ENCODE measurements at regions not wholly inside any gene's neighbourhood (a gene's known extent, or its start where the extent isn't known, plus 50 kb on each side); places are given as distances from the start of the nearest gene placed in this dataset.

DNA sequence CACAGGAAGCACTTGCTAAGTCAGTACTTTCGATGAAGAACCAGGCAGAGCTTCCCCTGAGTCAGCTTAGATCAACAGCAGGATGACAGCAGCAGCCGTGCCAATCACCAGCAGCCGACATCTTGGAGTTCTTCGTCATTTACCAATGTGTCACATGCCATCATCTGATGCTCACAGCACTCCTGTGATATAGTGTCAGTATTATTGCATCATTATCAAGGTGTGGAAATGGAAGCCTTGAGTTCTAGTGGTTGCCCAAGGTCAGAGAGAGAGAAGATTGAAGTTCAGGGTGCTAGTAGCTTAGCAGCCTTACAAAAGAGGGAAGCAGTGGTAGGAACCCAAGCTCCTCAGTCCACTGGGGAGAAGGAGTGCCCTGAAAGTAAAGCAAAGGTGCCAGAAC, 331.5 kb downstream of the ZNF536 start:
- Histone ChIP-seq H2BK20ac (ENCODE audit: low read length) (no peak overlapping the region), H4K91ac (replicated peaks; ENCODE audit: insufficient read length, low read length) (no peak overlapping the region), H2AFZ (ENCODE audit: low read length) (no peak overlapping the region), H2BK12ac (ENCODE audit: low read depth, low read length) (no peak overlapping the region), H3K79me2 (ENCODE audit: control insufficient read depth in 1 of 2, insufficient read depth in 2 of 2, low read length in 2 of 2) (no peaks in the 10 kb centered on the region), H3K9me3 (ENCODE audit: insufficient read depth in 2 of 2, low read depth in 1 of 2, low read length in 1 of 2) (no peaks in the 10 kb centered on the region), H3K79me1 (ENCODE audit: low read depth, low read length) (no peaks in the 10 kb centered on the region), H2AK5ac (ENCODE audit: low read depth, low read length) (no peak overlapping the region), H3K56ac (replicated peaks; ENCODE audit: insufficient read length, low read depth, low read length) (no peak overlapping the region), H3K23ac (ENCODE audit: insufficient read length) (no peak overlapping the region), H3K4me2 (ENCODE audit: insufficient read depth in 1 of 2, low read depth in 2 of 2, low read length in 2 of 2) (no peak overlapping the region), H3K4me1 (replicated peaks in 1 of 4; ENCODE audit: control insufficient read depth in 3 of 4, insufficient read depth in 4 of 4, low read length in 3 of 4) (no peaks in the 10 kb centered on the region), H3K27ac (ENCODE audit: low read depth, low read length) (no peak overlapping the region), H3K9ac (replicated peaks in 1 of 4; ENCODE audit: extremely low read depth in 1 of 4, low read depth in 3 of 4, low read length in 3 of 4) (no peak overlapping the region), H3K36me3 (ENCODE audit: control insufficient read depth in 2 of 4, insufficient read depth in 4 of 4, low read length in 3 of 4) (no peaks in the 10 kb centered on the region), H4K8ac (ENCODE audit: extremely low read depth, insufficient read depth, low read length) (no peak overlapping the region), H3K18ac (ENCODE audit: extremely low read depth, low read length) (no peak overlapping the region), H2BK120ac (replicated peaks; ENCODE audit: low read depth, low read length) (no peak overlapping the region), H2BK15ac (ENCODE audit: low read length) (no peak overlapping the region), H3K27me3 (replicated peaks in 1 of 4; ENCODE audit: control insufficient read depth in 3 of 4, extremely low read depth in 1 of 4, insufficient read depth in 3 of 4, low read length in 3 of 4) (no peaks in the 10 kb centered on the region), H3K14ac (ENCODE audit: insufficient read length) (no peak overlapping the region), H3K23me2 (ENCODE audit: low read depth, low read length) (peaks cover 5% of the 10 kb centered on the region), H3K4ac (replicated peaks; ENCODE audit: insufficient read length, low read depth, low read length) (no peak overlapping the region), H3K4me3 (ENCODE audit: extremely low read depth in 1 of 4, insufficient read depth in 2 of 4, low read depth in 3 of 4, low read length in 4 of 4) (no peak overlapping the region), H4K5ac (ENCODE audit: insufficient read length, low read depth, low read length) (no peak overlapping the region), H4K20me1 (replicated peaks in 1 of 2; ENCODE audit: control insufficient read depth in 1 of 2, insufficient read depth in 2 of 2, low read length in 2 of 2) (peaks cover 0 to 4% of the 10 kb centered on the region in 2 experiments), H2BK5ac (ENCODE audit: low read depth, low read length) (no peak overlapping the region)
- CTCF ChIA-PET (ENCODE audit: partially characterized antibody) = interaction anchor here (0.6 to 2.3 kb wide), 7 partner anchors 9 to 1035 kb away, joined by 3 to 8 read pairs (median 4); no protein-coding TSS in a partner anchor
- TF ChIP-seq RNF2 (IDR thresholded peaks at IDR 0.05; ENCODE audit: borderline replicate concordance, low read depth, low read length, missing control alignments, poor library complexity, severe bottlenecking) (no peak), POU5F1 (IDR thresholded peaks at IDR 0.05; ENCODE audit: low read depth, low read length) (no peak), NRF1 (IDR thresholded peaks at IDR 0.05; ENCODE audit: low read depth, low read length) (no peak), ZNF274 (IDR thresholded peaks at IDR 0.05; ENCODE audit: borderline replicate concordance, extremely low read depth, low read length) (no peak), PHF8 (conservative IDR thresholded peaks at IDR 0.05; ENCODE audit: low read depth, low read length) (no peak), ASH2L (IDR thresholded peaks at IDR 0.05; ENCODE audit: low read length) (no peak), MAFK (IDR thresholded peaks at IDR 0.05; ENCODE audit: low read depth, low read length) (no peak), SUZ12 (IDR thresholded peaks at IDR 0.05; ENCODE audit: low read length) (no peak), TEAD4 (IDR thresholded peaks at IDR 0.05; ENCODE audit: low read depth, low read length) (no peak), CREB1 (IDR thresholded peaks at IDR 0.05) (no peak), JUN (IDR thresholded peaks at IDR 0.05; ENCODE audit: low read depth, low read length) (no peak)
- TF ChIP-seq, protein P1, sequence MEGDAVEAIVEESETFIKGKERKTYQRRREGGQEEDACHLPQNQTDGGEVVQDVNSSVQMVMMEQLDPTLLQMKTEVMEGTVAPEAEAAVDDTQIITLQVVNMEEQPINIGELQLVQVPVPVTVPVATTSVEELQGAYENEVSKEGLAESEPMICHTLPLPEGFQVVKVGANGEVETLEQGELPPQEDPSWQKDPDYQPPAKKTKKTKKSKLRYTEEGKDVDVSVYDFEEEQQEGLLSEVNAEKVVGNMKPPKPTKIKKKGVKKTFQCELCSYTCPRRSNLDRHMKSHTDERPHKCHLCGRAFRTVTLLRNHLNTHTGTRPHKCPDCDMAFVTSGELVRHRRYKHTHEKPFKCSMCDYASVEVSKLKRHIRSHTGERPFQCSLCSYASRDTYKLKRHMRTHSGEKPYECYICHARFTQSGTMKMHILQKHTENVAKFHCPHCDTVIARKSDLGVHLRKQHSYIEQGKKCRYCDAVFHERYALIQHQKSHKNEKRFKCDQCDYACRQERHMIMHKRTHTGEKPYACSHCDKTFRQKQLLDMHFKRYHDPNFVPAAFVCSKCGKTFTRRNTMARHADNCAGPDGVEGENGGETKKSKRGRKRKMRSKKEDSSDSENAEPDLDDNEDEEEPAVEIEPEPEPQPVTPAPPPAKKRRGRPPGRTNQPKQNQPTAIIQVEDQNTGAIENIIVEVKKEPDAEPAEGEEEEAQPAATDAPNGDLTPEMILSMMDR (IDR thresholded peaks at IDR 0.05; ENCODE audit: control extremely low read depth in 1 of 3, insufficient read depth in 1 of 3, low read depth in 1 of 3, low read length in 3 of 3) = no peak
- POLR2A ChIA-PET (ENCODE audit: partially characterized antibody) = no interaction called here
- FAIRE-seq (no peak), DNase-seq (ENCODE audit: low read depth in 1 of 2, low spot score in 2 of 2) (no peak)
- WGBS, 2 experiments (ENCODE audit: extremely low coverage in 1 of 2, insufficient coverage in 1 of 2, insufficient read length in 1 of 2, insufficient replicate concordance in 2 of 2, low coverage in 1 of 2, low lambda C conversion rate in 2 of 2, missing lambda C conversion rate in 1 of 2) = 86% methylated on average over 4 of the region's 4 CpGs; no CpG with 5 or more reads in 1 of the 2 experiments
